Jurkat, Clone E6-1 (cell line): ENCODE measurements at regions not wholly inside any gene's neighbourhood (a gene's known extent, or its start where the extent isn't known, plus 50 kb on each side); places are given as distances from the start of the nearest gene placed in this dataset.

Source experiments
- DNase-seq: peaks from one replicate; pipeline ENCODE4 v3.0.0-alpha.2; 2011; ENCODE audit warnings: low read depth, low spot score
- H3K4me3 ChIP-seq: 2 replicates; pipeline ENCODE4 v1.5.1; 2011; ENCODE audit warnings: mild to moderate bottlenecking, low read length, control low read depth, moderate library complexity

DNA sequence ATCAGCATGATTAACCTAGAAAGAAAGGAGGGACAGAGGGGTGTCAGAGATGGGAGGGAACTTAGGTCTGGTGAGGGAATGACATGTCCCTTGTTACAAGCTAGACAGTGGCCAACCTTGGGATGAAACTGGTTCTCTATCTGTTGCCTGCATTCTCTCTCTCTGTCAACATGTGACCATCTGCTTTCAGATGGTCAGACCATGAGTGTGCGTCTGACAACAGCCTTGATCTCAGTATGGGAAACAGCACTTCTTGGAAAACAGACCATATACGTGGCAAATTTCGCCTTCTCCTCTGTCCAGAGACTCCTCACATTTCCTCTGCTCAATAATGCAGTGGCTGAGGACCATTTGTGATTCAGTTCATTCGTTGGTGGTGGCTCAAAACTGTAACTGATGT, 845.9 kb downstream of the TYW1 start:
- H3K4me3 ChIP-seq = no peak overlapping the region
- DNase-seq = no peak

DNA sequence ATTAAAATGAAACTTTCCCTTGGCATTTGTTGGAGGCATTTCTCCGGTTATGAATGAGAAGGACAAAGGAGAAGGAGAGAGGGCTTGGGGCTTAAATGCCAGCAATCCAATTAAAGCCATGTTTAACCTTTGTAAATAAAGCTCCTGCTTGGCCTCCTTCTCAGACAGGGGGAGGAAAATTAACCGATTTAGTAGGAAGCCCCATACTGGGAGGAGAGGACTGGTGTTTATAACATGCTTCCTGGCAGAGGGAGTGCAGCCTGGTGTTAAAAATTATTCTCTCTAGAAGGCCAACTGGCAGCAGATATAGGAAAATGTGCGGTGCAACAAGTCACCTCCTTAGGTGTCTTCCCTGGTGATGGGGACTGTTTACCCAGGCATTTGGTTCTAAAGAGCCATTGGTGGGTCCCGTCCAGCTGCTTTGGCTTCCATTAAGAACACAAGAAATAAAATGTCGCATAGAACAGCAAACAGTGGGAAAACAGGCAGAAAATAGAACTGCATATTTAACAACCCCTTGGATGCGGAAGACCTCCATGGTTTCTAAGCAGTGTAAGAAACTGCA, 846.5 kb downstream of the TYW1 start:
- no peak for DNase-seq
- no peak overlapping the region for H3K4me3 ChIP-seq

- no peak overlapping the region for H3K4me3 ChIP-seq
- no peak for DNase-seq
Observed at GRCh38 chr7:67843615-67844014, 847.0 kb downstream of the TYW1 start.

DNA sequence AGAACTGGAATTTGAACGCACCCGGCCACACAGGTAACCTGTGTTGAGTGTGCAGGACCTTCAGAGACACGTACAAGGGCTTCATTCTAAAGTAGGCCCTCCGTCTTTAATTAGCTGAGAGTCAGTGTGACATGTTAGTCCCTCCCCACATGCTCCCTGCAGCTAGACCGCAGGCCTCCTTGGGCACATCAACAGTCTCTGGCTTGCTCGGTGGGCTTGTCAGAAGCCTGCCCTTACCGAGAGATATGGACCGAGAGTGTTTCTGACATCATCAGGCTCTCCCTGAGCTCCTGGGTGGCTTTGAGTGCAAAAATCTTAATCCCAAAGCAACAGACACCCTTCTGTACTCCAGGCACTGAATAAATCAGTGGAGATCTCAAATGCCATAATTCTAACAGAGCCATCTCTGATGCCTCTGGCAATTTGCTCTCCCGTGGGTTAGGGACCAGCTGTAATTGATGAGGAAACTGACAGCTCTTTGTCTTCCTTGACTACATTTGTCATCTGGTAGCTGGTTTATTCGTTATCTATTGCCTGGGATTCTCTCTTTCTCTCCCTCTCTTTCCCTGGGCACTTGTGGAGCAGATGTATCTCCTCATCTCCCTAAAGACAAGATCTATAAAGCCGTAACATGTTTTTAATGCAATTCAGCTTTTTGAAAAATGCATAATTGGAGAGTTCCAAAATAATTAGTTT, 850.6 kb downstream of the TYW1 start:
- DNase-seq = no peak

GRCh38 chr7:67854221-67855178, 857.9 kb downstream of the TYW1 start:
- DNase-seq = no peak
- H3K4me3 ChIP-seq = no peak overlapping the region

More for the DNA sequence above, 850.6 kb downstream of the TYW1 start:
- no peak overlapping the region for H3K4me3 ChIP-seq

GRCh38 chr7:67855322-67855721, 858.7 kb downstream of the TYW1 start:
- DNase-seq = no peak
- H3K4me3 ChIP-seq = no peak overlapping the region

DNA sequence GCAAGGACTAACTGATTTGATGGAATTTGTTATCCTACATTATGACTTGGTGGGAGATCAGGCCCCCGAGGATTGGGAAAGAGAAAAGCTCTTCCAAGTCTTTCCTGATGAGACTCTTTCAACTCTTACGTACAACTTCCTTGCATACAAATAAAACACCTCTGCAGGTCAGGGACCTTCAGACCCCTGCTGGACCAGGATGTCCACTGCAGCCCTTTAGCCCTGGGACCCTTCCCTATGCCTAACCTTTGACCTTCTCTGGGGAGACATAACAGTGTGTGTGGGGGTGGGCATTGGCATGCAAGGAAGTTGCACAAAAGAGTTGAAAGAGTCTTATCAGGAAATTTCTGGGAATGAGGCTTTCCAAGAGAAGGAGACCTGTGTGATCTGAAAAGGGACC, 859.4 kb downstream of the TYW1 start:
- DNase-seq = no peak
- H3K4me3 ChIP-seq = no peak overlapping the region

DNA sequence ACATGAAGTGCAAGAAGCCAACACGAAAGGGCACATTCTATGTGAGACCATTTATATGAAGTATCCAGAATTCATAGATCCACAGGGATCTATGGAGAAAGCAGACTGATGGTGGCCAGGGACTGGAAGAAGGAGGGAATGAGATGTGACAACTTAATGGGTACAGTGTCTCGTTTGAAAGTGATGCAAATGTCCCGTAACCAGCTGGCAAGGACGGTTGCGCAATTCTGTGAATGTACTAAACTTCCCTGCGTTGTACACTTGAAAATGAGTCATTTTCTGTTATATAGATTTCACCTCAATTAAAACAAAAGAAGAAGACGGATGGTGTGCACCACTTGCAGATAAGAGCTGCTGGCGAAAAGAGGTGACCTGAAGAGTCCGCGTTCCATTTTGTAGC, 861.1 kb downstream of the TYW1 start:
- DNase-seq = no peak
- H3K4me3 ChIP-seq = no peak overlapping the region

DNA sequence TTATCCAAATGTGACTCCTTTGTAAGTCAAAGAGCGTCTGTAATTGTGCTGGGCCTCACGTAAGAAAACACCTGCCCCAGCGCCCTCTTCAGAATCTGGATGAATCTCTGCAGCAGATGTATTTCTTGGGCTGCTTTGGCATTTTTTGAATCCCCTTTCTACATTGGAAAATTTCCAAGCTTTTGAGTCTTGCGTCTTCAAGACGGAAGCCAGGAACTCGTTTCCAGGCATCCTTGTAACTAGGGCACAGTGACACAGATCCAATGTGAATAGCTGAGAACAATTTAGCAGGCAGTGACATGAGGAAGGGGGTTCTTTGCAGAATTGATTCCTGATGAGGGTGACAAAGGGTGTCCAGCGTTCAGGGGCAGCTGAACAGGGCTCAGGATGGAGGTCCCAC, 862.3 kb downstream of the TYW1 start:
- no peak for DNase-seq
- no peak overlapping the region for H3K4me3 ChIP-seq

- H3K4me3 ChIP-seq = no peak overlapping the region
- DNase-seq = no peak
Observed at GRCh38 chr7:67863911-67864310, 867.3 kb downstream of the TYW1 start.

DNA sequence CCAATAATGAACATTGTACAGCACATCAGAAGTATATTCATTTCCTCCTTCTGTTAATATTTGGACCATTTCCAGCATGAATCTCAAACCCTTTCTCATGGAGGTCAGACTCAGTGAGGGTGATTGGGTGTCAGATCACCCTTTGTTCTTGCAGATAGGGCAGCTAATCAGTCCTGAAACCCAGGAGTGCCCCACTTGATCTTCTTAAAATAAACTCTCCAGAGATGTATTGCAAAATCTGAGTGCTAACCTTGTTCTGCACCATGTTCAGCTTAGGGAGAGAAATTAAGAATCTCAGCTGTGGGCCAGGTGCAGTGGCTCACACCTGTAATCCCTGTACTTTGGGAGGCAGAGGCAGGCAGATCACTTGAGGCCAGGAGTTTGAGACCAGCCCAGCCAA, 869.4 kb downstream of the TYW1 start:
- DNase-seq = no peak
- no peak overlapping the region for H3K4me3 ChIP-seq

GRCh38 chr7:67866812-67867211, 870.2 kb downstream of the TYW1 start:
- no peak for DNase-seq
- no peak overlapping the region for H3K4me3 ChIP-seq

- no peak for DNase-seq
- no peak overlapping the region for H3K4me3 ChIP-seq
Observed at GRCh38 chr7:67870396-67870795, 873.8 kb downstream of the TYW1 start.

DNA sequence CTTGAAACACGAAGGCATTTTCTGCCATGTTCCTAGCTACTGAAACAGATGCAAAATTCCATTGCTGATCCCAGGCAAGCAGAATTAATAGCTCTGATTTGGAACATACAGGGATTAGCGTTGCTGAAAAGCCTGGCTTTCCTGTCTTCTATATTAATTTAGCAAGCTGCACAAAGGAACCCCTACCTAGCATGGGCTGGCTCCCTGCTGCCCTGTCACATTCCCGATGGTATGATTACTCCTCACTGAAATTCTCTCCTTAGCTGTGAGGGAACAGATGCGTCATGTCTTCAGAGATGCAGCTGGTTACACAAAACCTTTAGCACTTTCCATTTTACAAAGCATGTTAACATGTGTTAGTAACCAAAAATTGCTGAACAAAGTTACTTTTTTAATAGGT, 878.9 kb downstream of the TYW1 start:
- no peak overlapping the region for H3K4me3 ChIP-seq
- DNase-seq = no peak

DNA sequence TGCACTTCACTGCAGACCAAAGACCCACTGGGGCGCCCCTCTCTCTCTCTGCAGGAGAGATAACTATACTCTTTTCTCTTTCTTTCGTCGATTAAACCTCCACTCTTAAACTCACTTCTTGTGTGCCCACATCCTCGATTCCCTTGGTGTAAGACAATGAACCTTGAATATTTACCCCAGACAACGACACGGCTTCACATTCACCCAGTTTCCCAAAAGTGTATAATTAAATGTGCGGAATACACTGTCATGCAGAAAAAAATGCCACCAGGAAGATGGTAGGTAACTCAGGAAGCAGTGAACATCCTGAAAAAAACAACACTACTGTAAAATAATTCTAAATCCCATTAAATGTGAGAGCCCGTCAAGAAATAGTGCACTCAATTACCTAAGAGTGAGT, 882.2 kb downstream of the TYW1 start:
- no peak overlapping the region for H3K4me3 ChIP-seq
- DNase-seq = no peak

- no peak overlapping the region for H3K4me3 ChIP-seq
- DNase-seq = no peak
Observed at GRCh38 chr7:67882843-67883242, 886.2 kb downstream of the TYW1 start.

- H3K4me3 ChIP-seq = no peak overlapping the region
- no peak for DNase-seq
Observed at GRCh38 chr7:67890316-67890715, 893.7 kb downstream of the TYW1 start.

GRCh38 chr7:67894746-67895145, 898.1 kb downstream of the TYW1 start:
- no peak overlapping the region for H3K4me3 ChIP-seq
- DNase-seq = no peak

DNA sequence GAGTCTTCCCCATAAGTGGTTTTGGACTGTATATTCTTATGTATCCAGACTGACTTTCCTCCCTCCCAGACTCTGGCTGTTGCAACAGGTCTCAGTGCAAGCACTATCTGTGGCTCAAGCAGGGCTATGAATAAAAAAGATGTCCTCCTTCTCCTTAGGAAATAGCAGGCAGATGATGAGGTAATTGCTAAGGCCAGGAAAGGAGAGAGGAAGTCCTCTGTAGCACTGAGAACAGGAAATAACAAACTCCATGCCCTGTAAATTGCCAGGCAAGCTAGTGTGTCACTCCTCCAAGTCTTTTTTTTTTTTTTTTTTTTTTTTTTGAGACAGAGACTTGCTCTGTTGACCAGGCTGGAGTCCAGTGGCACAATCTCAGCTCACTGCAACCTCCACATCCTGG, 900.1 kb downstream of the TYW1 start:
- H3K4me3 ChIP-seq = no peak overlapping the region
- no peak for DNase-seq

DNA sequence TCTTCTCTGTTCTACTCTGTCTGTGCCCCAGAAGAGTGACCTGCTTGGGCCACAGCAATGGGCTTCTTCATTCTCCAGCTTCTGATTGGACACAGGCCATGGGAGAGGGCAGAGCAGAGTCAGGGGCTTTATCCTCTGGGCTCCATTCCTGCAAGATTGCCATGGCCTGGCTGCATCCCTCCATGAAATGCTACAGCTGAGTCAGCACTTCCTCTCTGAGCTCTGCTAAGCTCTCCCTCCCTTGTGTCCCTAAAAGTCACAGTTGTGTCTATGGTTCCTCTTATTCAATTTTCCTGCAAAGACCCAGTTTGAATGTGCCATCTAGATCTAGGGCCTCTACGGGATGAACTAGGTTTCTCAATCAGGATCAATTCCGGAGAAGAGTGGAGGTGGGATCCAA, 903.8 kb downstream of the TYW1 start:
- DNase-seq = no peak
- H3K4me3 ChIP-seq = no peak overlapping the region
